Fibroblast of villous mesenchyme (primary cell): ENCODE measurements at regions not wholly inside any gene's neighbourhood (a gene's known extent, or its start where the extent isn't known, plus 50 kb on each side); places are given as distances from the start of the nearest gene placed in this dataset.

Source experiments
- DNase-seq: peaks from one replicate; pipeline ENCODE4 v3.0.0-alpha.2; 2010; ENCODE audit warnings: low read depth
- H3K4me3 ChIP-seq: 2 replicates; pipeline ENCODE4 v1.5.1; 2011; ENCODE audit warnings: low read depth, mild to moderate bottlenecking, low read length
- CTCF ChIP-seq: IDR thresholded peaks from 2 replicates; pipeline ENCODE4 v1.5.1; 2012; ENCODE audit warnings: low read depth, mild to moderate bottlenecking, low read length; ENCODE audit not compliant: insufficient read depth

DNA sequence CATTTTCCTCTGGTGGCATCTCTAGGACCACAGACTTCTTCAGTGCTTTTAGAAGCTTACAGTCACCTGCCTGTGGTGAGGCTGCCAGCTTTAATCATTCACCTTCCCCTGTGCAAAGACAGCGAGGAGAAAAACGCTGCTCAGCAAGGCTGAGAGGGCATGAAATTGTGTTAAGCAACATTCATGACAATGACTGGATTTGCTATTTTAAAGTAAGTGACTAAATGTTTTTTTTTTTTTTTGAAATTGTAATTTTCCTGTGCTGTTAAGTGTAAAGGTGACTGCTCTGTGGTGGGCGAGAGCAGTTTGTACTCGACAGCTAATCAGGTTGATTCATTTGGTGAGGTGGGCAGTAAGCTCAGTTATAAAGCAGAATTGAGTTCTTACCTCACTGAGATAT lies 240.4 kb downstream of the NSUN3 start:
- H3K4me3 ChIP-seq: no peak overlapping the region
- no peak for DNase-seq
- no peak for TF ChIP-seq CTCF

DNA sequence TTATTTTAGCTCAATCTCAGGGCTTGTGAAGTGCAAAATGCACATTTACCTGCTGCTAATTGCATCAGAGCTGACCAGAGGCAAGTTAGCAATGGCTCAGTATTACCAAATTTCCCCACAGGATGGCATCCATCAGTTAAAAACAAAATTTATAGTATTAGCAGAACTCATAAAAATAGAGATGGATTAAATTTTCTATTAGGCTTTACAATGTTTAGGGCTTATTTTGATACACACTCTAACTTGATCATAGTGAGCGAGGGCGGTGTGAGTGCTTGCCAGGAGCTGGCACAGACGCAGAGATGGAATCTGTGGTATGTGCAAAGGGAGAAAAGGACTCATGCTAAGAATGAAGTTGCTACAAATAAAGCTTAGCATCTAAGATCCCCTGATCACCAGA lies 241.0 kb downstream of the NSUN3 start:
- H3K4me3 ChIP-seq: no peak overlapping the region
- no peak for TF ChIP-seq CTCF
- DNase-seq: no peak

- no peak overlapping the region for H3K4me3 ChIP-seq
- no peak for DNase-seq
- no peak for TF ChIP-seq CTCF
Observed at GRCh38 chr3:94304954-94305353, 242.1 kb downstream of the NSUN3 start.

DNA sequence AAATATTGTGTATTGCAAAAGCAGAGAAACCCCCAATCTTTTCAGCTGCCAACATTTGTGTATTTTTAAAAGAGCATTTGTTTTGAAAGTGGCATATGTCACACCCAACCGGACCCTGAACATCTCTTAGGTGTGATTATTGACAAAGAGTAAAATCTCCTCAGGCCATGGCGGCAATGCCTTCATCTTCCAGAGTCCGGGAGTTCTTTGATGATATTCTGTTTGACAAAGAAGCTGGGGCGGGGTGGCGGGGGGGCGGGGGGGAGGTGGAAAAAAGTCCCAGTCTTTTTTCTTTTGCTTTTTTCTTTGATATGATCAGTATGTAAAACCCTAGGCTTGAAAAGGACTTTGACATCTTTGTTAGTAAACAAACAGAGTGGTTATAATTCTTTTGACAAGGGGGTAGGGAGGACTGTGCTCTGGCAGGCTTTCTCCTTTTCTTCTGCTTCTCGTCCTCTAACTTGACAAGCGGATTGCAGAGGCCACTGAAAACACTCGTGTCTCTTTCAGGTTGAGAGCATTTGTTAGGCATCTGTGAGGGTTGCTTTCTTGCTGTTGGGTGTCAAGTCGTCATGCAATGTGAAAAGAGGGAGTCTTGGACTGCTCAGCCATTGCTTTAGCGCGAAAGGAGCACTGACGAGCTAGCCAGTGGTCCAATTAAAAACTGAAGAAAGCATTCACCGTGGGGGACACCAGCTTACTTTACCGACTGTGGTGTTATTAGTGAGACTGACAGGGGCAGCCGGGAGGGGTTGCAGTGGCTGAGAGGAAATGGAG lies 243.2 kb downstream of the NSUN3 start:
- TF ChIP-seq CTCF: no peak
- no peak for DNase-seq

DNA sequence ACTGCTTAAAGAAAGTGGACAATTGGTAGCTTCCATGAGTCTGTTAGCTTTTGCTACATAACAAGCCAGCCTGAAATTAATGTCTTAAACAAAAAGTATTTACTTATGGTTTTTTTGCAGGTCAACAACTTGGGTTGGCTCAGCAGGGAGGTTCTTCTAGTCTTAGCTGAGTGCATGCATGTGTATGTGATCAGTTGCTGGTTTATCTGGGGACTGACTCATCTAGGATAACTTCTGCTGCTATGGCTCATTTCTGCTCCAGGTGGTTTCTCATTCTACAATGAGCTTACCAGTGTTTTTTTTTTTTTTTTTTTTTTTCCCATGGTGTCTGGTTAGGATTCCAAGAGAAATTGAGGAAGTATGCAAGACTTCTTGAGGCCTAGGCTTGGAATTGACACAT lies 244.7 kb downstream of the NSUN3 start:
- H3K4me3 ChIP-seq: no peak overlapping the region
- DNase-seq: no peak
- no peak for TF ChIP-seq CTCF

More for the DNA sequence above, 243.2 kb downstream of the NSUN3 start:
- no peak overlapping the region for H3K4me3 ChIP-seq

- no peak for DNase-seq
- TF ChIP-seq CTCF: no peak
Observed at GRCh38 chr3:94308767-94309166, 245.9 kb downstream of the NSUN3 start.

More at GRCh38 chr3:94308767-94309166, 245.9 kb downstream of the NSUN3 start:
- H3K4me3 ChIP-seq: no peak overlapping the region
